PC-3 (cell line): ENCODE measurements at regions not wholly inside any gene's neighbourhood (a gene's known extent, or its start where the extent isn't known, plus 50 kb on each side); places are given as distances from the start of the nearest gene placed in this dataset.

Experiments
- ATAC-seq: fragments of 200-7000 bp; cut with Tn5 transposase; 2 replicates; pipeline ENCODE4 v1.9.1; 2020; ENCODE audit warnings: mild to moderate bottlenecking, moderate library complexity
- BruUV-seq: library from RNA; stranded (reverse); fragments of 400-500 nt; replicated peaks from 2 replicates; lab custom pipeline; 2021; lab: Mats Ljungman, UMichigan
- CTCF ChIA-PET: fragments of 300-600 bp; sonication (Branson Sonifier 250); formaldehyde crosslinking; loops from one replicate; lab custom pipeline; 2022; ENCODE audit warnings: antibody characterized with exemption; lab: Charles Lee
- POLR2A ChIA-PET: fragments of 300-600 bp; sonication (Branson Sonifier 250); formaldehyde crosslinking; loops from one replicate; lab custom pipeline; 2022; ENCODE audit warnings: antibody characterized with exemption; ENCODE audit not compliant: unreplicated experiment; lab: Charles Lee
- DNase-seq: peaks from one replicate; pipeline ENCODE4 v3.0.0-alpha.2; 2015
- H2AFZ ChIP-seq: fragments of 300-600 bp; sonication (generic); 2 replicates; pipeline ENCODE4 v1.6.0; 2016; ENCODE audit warnings: antibody characterized with exemption, low read length
- H3F3A ChIP-seq: fragments of 300-600 bp; sonication (generic); one replicate; pipeline ENCODE4 v1.6.0; 2017; ENCODE audit warnings: antibody characterized with exemption, low read length, control low read depth, mild to moderate bottlenecking; ENCODE audit not compliant: unreplicated experiment
- H3K27ac ChIP-seq: fragments of 300-600 bp; sonication (generic); 2 replicates; pipeline ENCODE4 v1.5.1; 2016; ENCODE audit warnings: mild to moderate bottlenecking, low read length
- H3K27me3 ChIP-seq: fragments of 300-600 bp; sonication (generic); 2 replicates; pipeline ENCODE4 v1.6.1; 2016; ENCODE audit warnings: low read length, mixed read lengths
- H3K36me3 ChIP-seq: fragments of 300-600 bp; sonication (generic); 2 replicates; pipeline ENCODE4 v1.6.1; 2016; ENCODE audit warnings: low read depth, mixed run types, low read length, mixed read lengths
- H3K4me1 ChIP-seq: fragments of 300-600 bp; sonication (generic); 2 replicates; pipeline ENCODE4 v1.5.1; 2016; ENCODE audit warnings: low read length; ENCODE audit not compliant: insufficient read depth
- H3K4me2 ChIP-seq: fragments of 300-600 bp; sonication (generic); 2 replicates; pipeline ENCODE4 v1.6.0; 2016; ENCODE audit warnings: low read length
- H3K4me3 ChIP-seq: fragments of 300-600 bp; sonication (generic); 2 replicates; pipeline ENCODE4 v1.5.1; 2016; ENCODE audit warnings: mild to moderate bottlenecking, low read length, mixed read lengths
- H3K79me2 ChIP-seq: fragments of 300-600 bp; sonication (generic); 2 replicates; pipeline ENCODE4 v1.6.1; 2017; ENCODE audit warnings: low read length, mixed read lengths
- H3K9ac ChIP-seq: fragments of 300-600 bp; sonication (generic); 2 replicates; pipeline ENCODE4 v1.6.0; 2016; ENCODE audit warnings: mild to moderate bottlenecking, low read length
- H3K9me2 ChIP-seq: fragments of 300-600 bp; sonication (generic); replicated peaks from 2 replicates; pipeline ENCODE4 v1.6.1; 2016; ENCODE audit warnings: mixed run types, low read length, mixed read lengths
- H3K9me3 ChIP-seq: fragments of 300-600 bp; sonication (generic); 2 replicates; pipeline ENCODE4 v1.6.1; 2016; ENCODE audit warnings: low read length, mixed read lengths
- H4K20me1 ChIP-seq: fragments of 300-600 bp; sonication (generic); 2 replicates; pipeline ENCODE4 v1.6.1; 2016; ENCODE audit warnings: low read length, mixed read lengths
- CTCF ChIP-seq: fragments of 300-600 bp; sonication (generic); conservative IDR thresholded peaks from 2 replicates; pipeline ENCODE4 v1.5.1; 2017; ENCODE audit warnings: antibody characterized with exemption, low read depth, mild to moderate bottlenecking, low read length
- EZH2 ChIP-seq: fragments of 300-600 bp; sonication (generic); IDR thresholded peaks from one replicate; pipeline ENCODE4 v1.6.1; 2017; ENCODE audit warnings: antibody characterized with exemption, mild to moderate bottlenecking, low read length; ENCODE audit not compliant: unreplicated experiment
- EZH2phosphoT487 ChIP-seq: fragments of 300-600 bp; sonication (generic); IDR thresholded peaks from 2 replicates; pipeline ENCODE4 v1.6.1; 2018; ENCODE audit warnings: mild to moderate bottlenecking, antibody characterized with exemption, low read length, borderline replicate concordance
- intact Hi-C: fragments of 100-400 bp; cut with micrococcal nuclease; formaldehyde crosslinking; loops from 2 replicates; pipeline ENCODE4 v1.9.0; 2023

GRCh38 chr14:101119830-101120571, 216.5 kb upstream of the RTL1 start:
- no peak for ATAC-seq
- no peaks in the 10 kb centered on the region for H3K36me3 ChIP-seq
- H3K79me2 ChIP-seq, result no peaks in the 10 kb centered on the region
- TF ChIP-seq EZH2phosphoT487 (no peak), EZH2 (no peak), CTCF (no peak)
- H3K27ac ChIP-seq, result no peak overlapping the region
- no peak for DNase-seq
- intact Hi-C loops, result no loop called here
- H3K4me3 ChIP-seq, result no peak overlapping the region
- no peak overlapping the region for H3K9ac ChIP-seq
- ChIA-PET POLR2A (no interaction called here), CTCF (no interaction called here)
- no TSS peak for BruUV-seq
- H3K9me2 ChIP-seq, result no peaks in the 10 kb centered on the region
- no peaks in the 10 kb centered on the region for H3F3A ChIP-seq
- H3K9me3 ChIP-seq, result no peaks in the 10 kb centered on the region
- H2AFZ ChIP-seq, result no peak overlapping the region
- H4K20me1 ChIP-seq, result no peaks in the 10 kb centered on the region
- H3K27me3 ChIP-seq, result no peaks in the 10 kb centered on the region
- H3K4me1 ChIP-seq, result no peaks in the 10 kb centered on the region
- H3K4me2 ChIP-seq, result no peak overlapping the region

- Histone ChIP-seq H3K9me2 (no peaks in the 10 kb centered on the region), H3K79me2 (no peaks in the 10 kb centered on the region), H3K4me2 (no peak overlapping the region), H3K4me1 (no peaks in the 10 kb centered on the region), H3K27ac (no peak overlapping the region), H3K27me3 (no peaks in the 10 kb centered on the region), H3K9ac (no peak overlapping the region), H4K20me1 (no peaks in the 10 kb centered on the region), H2AFZ (no peak overlapping the region), H3K36me3 (no peaks in the 10 kb centered on the region), H3F3A (no peaks in the 10 kb centered on the region), H3K4me3 (no peak overlapping the region), H3K9me3 (no peaks in the 10 kb centered on the region)
- ChIA-PET CTCF (no interaction called here), POLR2A (no interaction called here)
- BruUV-seq, result no TSS peak
- TF ChIP-seq EZH2, result no peak
- no peak for TF ChIP-seq EZH2phosphoT487
- TF ChIP-seq CTCF, result no peak
- ATAC-seq (no peak), DNase-seq (no peak)
- intact Hi-C loops, result no loop called here
These were observed 217.4 kb upstream of the RTL1 start for GRCh38 chr14:101120641-101121507.
